ENCODE measurements at regions not wholly inside any gene's neighbourhood (a gene's known extent, or its start where the extent isn't known, plus 50 kb on each side); places are given as distances from the start of the nearest gene placed in this dataset.

DNA sequence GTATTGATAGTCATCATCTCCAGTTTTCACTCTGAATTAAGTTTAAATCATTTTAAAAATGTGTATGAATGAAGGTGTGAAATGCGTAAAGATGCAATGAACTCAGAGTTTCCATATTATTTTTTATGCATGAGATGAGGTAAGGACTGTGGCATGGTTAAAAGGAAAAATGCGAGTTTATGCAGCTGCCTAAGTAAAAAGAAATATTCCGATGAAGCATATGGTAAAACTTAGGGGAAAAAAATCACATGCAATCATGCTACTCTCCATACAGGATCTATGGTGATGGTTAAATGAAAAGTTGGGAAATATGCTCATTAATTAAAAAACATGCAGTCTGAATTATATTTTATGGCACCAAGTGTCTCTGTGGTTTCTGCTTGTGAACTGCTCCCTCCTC, 77.5 kb upstream of the SP8 start:
- Histone ChIP-seq H3K4me3 (ENCODE audit: low read length) (no peak overlapping the region), H3K4me1 (ENCODE audit: insufficient read depth, low read length) (no peaks in the 10 kb centered on the region), H3K36me3 (ENCODE audit: insufficient read depth, low read length) (no peaks in the 10 kb centered on the region), H3K27me3 (ENCODE audit: control insufficient read depth in 1 of 2, insufficient read depth in 2 of 2, low read length in 2 of 2) (no peaks in the 10 kb centered on the region), H3K9me3 (ENCODE audit: control insufficient read depth in 1 of 2, insufficient read depth in 1 of 2, low read length in 2 of 2) (no peaks in the 10 kb centered on the region), H3K27ac (ENCODE audit: low read depth in 1 of 2, low read length in 2 of 2) (no peak overlapping the region)
- Mint-ChIP-seq H3K4me3 (no peak overlapping the region), H3K9me3 (no peaks in the 10 kb centered on the region), H3K27me3 (no peaks in the 10 kb centered on the region), H3K4me1 (ENCODE audit: low read depth) (no peaks in the 10 kb centered on the region), H3K27ac (no peak overlapping the region), H3K36me3 (ENCODE audit: low read depth) (no peaks in the 10 kb centered on the region)
- ChIA-PET CTCF (no interaction called here), POLR2A (no interaction called here)
- intact Hi-C loops (cut with DNase I, micrococcal nuclease), result no loop called here
- ATAC-seq (ENCODE audit: poor library complexity) (no peak), DNase-seq (no peak)
- TF ChIP-seq, protein P1, sequence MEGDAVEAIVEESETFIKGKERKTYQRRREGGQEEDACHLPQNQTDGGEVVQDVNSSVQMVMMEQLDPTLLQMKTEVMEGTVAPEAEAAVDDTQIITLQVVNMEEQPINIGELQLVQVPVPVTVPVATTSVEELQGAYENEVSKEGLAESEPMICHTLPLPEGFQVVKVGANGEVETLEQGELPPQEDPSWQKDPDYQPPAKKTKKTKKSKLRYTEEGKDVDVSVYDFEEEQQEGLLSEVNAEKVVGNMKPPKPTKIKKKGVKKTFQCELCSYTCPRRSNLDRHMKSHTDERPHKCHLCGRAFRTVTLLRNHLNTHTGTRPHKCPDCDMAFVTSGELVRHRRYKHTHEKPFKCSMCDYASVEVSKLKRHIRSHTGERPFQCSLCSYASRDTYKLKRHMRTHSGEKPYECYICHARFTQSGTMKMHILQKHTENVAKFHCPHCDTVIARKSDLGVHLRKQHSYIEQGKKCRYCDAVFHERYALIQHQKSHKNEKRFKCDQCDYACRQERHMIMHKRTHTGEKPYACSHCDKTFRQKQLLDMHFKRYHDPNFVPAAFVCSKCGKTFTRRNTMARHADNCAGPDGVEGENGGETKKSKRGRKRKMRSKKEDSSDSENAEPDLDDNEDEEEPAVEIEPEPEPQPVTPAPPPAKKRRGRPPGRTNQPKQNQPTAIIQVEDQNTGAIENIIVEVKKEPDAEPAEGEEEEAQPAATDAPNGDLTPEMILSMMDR (IDR thresholded peaks at IDR 0.05), result no peak

DNA sequence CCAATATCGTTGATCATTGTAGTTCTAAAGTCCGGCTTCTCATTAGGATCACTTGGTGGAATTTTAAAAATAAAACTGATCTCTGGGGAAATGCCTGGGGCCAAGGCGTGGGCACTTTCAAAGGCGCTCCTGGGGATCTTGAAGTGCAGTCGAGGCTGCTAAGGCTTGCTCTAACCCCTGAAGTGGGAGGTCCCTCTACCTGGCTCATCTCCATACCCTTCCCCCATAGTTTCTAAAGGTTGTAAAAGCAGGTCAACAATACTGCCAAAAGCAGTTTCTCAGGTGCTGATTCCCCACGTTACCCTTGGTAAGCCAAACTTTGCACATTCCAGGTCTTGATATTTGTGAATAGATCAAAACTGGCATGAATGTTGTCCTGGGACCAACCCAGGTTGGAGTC, 79.0 kb upstream of the SP8 start:
- no peaks in the 10 kb centered on the region for H3K4me1 Mint-ChIP-seq (ENCODE audit: low read depth)
- ChIA-PET POLR2A (no interaction called here), CTCF (interaction anchor here (0.6 kb wide), 1 partner anchor 148 kb away, joined by 3 read pairs; no protein-coding TSS in a partner anchor)
- Histone ChIP-seq H3K27ac (ENCODE audit: low read depth in 1 of 2, low read length in 2 of 2) (no peak overlapping the region), H3K27me3 (ENCODE audit: control insufficient read depth in 1 of 2, insufficient read depth in 2 of 2, low read length in 2 of 2) (no peaks in the 10 kb centered on the region), H3K4me1 (ENCODE audit: insufficient read depth, low read length) (no peaks in the 10 kb centered on the region), H3K36me3 (ENCODE audit: insufficient read depth, low read length) (no peaks in the 10 kb centered on the region), H3K4me3 (ENCODE audit: low read length) (no peak overlapping the region), H3K9me3 (ENCODE audit: control insufficient read depth in 1 of 2, insufficient read depth in 1 of 2, low read length in 2 of 2) (no peaks in the 10 kb centered on the region)
- H3K27ac Mint-ChIP-seq, result no peak overlapping the region
- no peak overlapping the region for H3K4me3 Mint-ChIP-seq
- DNase-seq (no peak), ATAC-seq (ENCODE audit: poor library complexity) (no peak)
- TF ChIP-seq, protein P1 (IDR thresholded peaks at IDR 0.05), result no peak
- no peaks in the 10 kb centered on the region for H3K36me3 Mint-ChIP-seq (ENCODE audit: low read depth)
- no peaks in the 10 kb centered on the region for H3K9me3 Mint-ChIP-seq
- intact Hi-C loops (cut with DNase I, micrococcal nuclease), result no loop called here
- H3K27me3 Mint-ChIP-seq, result no peaks in the 10 kb centered on the region

DNA sequence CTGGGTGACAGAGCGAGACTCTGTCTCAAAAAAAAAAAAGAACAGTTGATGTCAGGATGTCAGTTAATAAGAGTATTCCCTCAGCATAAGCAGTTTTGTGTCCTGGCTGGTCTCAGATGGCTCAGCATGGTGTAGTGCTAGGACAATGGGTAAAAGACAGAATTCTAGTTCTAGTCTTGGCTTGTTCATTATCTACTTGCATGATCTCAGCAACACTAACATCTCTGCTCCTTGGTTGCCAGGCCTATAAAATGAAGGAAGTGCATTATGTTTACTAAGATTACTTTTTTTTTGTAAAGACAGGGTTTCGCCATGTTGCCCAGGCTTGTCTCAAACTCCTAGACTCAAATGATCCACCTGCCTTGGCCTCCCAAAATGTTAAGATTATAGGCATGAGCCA, 84.3 kb upstream of the SP8 start:
- TF ChIP-seq, protein P1 (IDR thresholded peaks at IDR 0.05), result no peak
- Histone ChIP-seq H3K27ac (ENCODE audit: low read depth in 1 of 2, low read length in 2 of 2) (no peak overlapping the region), H3K36me3 (ENCODE audit: insufficient read depth, low read length) (no peaks in the 10 kb centered on the region), H3K9me3 (ENCODE audit: control insufficient read depth in 1 of 2, insufficient read depth in 1 of 2, low read length in 2 of 2) (no peaks in the 10 kb centered on the region), H3K4me1 (ENCODE audit: insufficient read depth, low read length) (no peaks in the 10 kb centered on the region), H3K27me3 (ENCODE audit: control insufficient read depth in 1 of 2, insufficient read depth in 2 of 2, low read length in 2 of 2) (no peaks in the 10 kb centered on the region), H3K4me3 (ENCODE audit: low read length) (no peak overlapping the region)
- POLR2A ChIA-PET, result no interaction called here
- H3K4me1 Mint-ChIP-seq (ENCODE audit: low read depth), result no peaks in the 10 kb centered on the region
- no peaks in the 10 kb centered on the region for H3K27me3 Mint-ChIP-seq
- peaks cover 2% of the 10 kb centered on the region for H3K9me3 Mint-ChIP-seq
- intact Hi-C loops (cut with DNase I, micrococcal nuclease), result no loop called here
- DNase-seq (no peak), ATAC-seq (ENCODE audit: poor library complexity) (no peak)
- no peak overlapping the region for H3K4me3 Mint-ChIP-seq
- no peak overlapping the region for H3K27ac Mint-ChIP-seq
- CTCF ChIA-PET, result no interaction called here
- H3K36me3 Mint-ChIP-seq (ENCODE audit: low read depth), result no peaks in the 10 kb centered on the region
